Stimulated activated naive B cell treated with anti-CD40 and anti-IgM and Interleukin-4, amounts not matched to agents 10 μg/mL and 1 μg/mL and 100 μg/mL, for 72 hours (primary cell): ENCODE measurements at regions not wholly inside any gene's neighbourhood (a gene's known extent, or its start where the extent isn't known, plus 50 kb on each side); places are given as distances from the start of the nearest gene placed in this dataset.
"Not testable (repeated sequence)": the region's sequence is repeated elsewhere in the genome, so short reads cannot be mapped to it uniquely, and the experiment has no call there.

Source experiments
- ATAC-seq, 2 donors: fragments of 150-1000 bp; cut with Tn5 transposase; replicated peaks; 2 replicates each; pipeline ENCODE4 v1.10.0; 2021; ENCODE audit warnings: moderate library complexity in 1 of 2
- DNase-seq: peaks from one replicate; pipeline ENCODE4 v3.0.0; 2021
- H3K27ac Mint-ChIP-seq: one replicate; pipeline ENCODE4 v1.8.0; 2022; ENCODE audit warnings: mild to moderate bottlenecking, mixed read lengths
- H3K27me3 Mint-ChIP-seq, 2 donors: one replicate each; pipeline ENCODE4 v1.8.0; 2022; ENCODE audit warnings: mixed read lengths in 2 of 2
- H3K36me3 Mint-ChIP-seq, 2 donors: one replicate each; pipeline ENCODE4 v1.8.0; 2022; ENCODE audit warnings: mixed read lengths in 2 of 2, mild to moderate bottlenecking in 1 of 2
- H3K4me1 Mint-ChIP-seq, 2 donors: one replicate each; pipeline ENCODE4 v1.8.0; 2022; ENCODE audit warnings: mixed read lengths in 2 of 2, mild to moderate bottlenecking in 1 of 2
- H3K4me3 Mint-ChIP-seq, 2 donors: one replicate each; pipeline ENCODE4 v1.8.0; 2022; ENCODE audit warnings: mild to moderate bottlenecking in 2 of 2, mixed read lengths in 2 of 2, moderate library complexity in 1 of 2
- H3K9me3 Mint-ChIP-seq, 2 donors: one replicate each; pipeline ENCODE4 v1.8.0; 2022; ENCODE audit warnings: mixed read lengths in 2 of 2, mild to moderate bottlenecking in 1 of 2

DNA sequence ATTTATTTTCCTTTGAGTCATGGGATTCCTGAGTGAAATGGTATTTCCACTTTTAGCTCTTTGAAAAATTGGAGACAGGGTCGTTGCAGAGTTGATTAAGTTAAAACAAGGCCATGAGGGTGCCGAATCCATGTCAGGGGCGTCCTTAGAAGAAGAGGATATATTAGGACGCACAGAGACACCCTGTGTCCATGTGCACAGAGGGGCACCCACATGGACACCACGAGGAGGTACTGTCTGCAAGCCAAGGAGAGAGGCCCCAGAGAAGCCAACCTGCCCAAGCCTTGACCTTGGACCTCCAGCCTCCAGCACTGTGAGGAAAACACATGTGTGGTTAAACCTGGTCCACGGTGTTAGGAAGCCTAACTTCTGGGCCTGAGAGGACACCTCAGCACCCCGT is 113.9 kb upstream of the THBS2 start:
- peaks cover 4 to 8% of the 10 kb centered on the region in 2 donors for H3K9me3 Mint-ChIP-seq
- no peaks in the 10 kb centered on the region for H3K36me3 Mint-ChIP-seq
- H3K4me1 Mint-ChIP-seq: no peaks in the 10 kb centered on the region
- DNase-seq: no peak
- no peak for ATAC-seq
- H3K27ac Mint-ChIP-seq: no peak overlapping the region
- no peaks in the 10 kb centered on the region for H3K27me3 Mint-ChIP-seq
- no peak overlapping the region for H3K4me3 Mint-ChIP-seq

DNA sequence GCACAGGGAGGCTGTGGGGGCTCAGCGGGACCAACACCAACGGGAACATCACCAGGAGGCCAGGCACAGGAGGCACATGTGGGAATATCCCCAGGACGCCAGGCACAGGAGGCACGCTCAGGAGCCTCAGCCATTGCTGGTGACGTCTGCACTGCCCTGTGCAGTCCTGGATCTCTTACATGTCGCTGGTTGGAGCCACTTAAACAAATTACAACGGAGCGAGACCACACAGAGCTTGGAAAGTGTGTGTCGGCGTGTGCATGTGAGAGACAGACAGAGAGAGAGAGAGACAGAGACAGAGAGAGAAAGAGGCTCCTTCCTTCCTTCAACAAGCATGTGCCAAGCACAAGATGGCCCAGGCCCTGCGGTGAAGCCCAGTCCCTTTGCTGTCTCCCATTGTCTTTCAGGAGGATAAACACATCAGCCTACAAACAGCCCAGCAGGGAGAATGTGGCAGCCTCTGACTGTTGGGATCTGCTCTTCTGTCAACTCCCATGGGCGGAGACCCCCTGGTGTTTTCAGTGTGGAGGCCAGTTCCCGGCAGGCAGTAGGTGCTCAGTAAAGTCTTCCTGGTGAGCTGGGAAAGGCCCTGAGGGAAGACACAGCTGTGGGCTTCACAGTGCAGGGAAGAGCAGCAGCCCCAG is 112.7 kb upstream of the THBS2 start:
- Mint-ChIP-seq H3K27me3 (no peaks in the 10 kb centered on the region), H3K9me3 (peaks cover 4 to 8% of the 10 kb centered on the region in 2 donors), H3K4me1 (no peaks in the 10 kb centered on the region), H3K36me3 (no peaks in the 10 kb centered on the region), H3K4me3 (no peak overlapping the region), H3K27ac (no peak overlapping the region)
- DNase-seq (no peak), ATAC-seq (no peak)

GRCh38 chr6:169365567-169366257 is 112.1 kb upstream of the THBS2 start:
- Mint-ChIP-seq H3K36me3 (no peaks in the 10 kb centered on the region), H3K4me1 (no peaks in the 10 kb centered on the region), H3K4me3 (no peak overlapping the region), H3K9me3 (peaks cover 4 to 8% of the 10 kb centered on the region in 2 donors), H3K27ac (no peak overlapping the region), H3K27me3 (no peaks in the 10 kb centered on the region)
- ATAC-seq (no peak), DNase-seq (no peak)

GRCh38 chr6:169363590-169363989 is 109.9 kb upstream of the THBS2 start:
- no peak for DNase-seq
- H3K27ac Mint-ChIP-seq: no peak overlapping the region
- H3K4me1 Mint-ChIP-seq: no peaks in the 10 kb centered on the region
- peaks cover 0 to 4% of the 10 kb centered on the region in 2 donors for H3K27me3 Mint-ChIP-seq
- H3K9me3 Mint-ChIP-seq: peaks cover 4 to 8% of the 10 kb centered on the region in 2 donors
- H3K4me3 Mint-ChIP-seq: no peak overlapping the region
- no peak for ATAC-seq
- no peaks in the 10 kb centered on the region for H3K36me3 Mint-ChIP-seq

- no peak overlapping the region for H3K27ac Mint-ChIP-seq
- no peak for ATAC-seq
- H3K27me3 Mint-ChIP-seq: peaks cover 0 to 6% of the 10 kb centered on the region in 2 donors
- peaks cover 4 to 8% of the 10 kb centered on the region in 2 donors for H3K9me3 Mint-ChIP-seq
- H3K4me3 Mint-ChIP-seq: no peak overlapping the region
- H3K4me1 Mint-ChIP-seq: no peaks in the 10 kb centered on the region
- DNase-seq: no peak
- no peaks in the 10 kb centered on the region for H3K36me3 Mint-ChIP-seq
These were observed 109.0 kb upstream of the THBS2 start for GRCh38 chr6:169362501-169363121.

DNA sequence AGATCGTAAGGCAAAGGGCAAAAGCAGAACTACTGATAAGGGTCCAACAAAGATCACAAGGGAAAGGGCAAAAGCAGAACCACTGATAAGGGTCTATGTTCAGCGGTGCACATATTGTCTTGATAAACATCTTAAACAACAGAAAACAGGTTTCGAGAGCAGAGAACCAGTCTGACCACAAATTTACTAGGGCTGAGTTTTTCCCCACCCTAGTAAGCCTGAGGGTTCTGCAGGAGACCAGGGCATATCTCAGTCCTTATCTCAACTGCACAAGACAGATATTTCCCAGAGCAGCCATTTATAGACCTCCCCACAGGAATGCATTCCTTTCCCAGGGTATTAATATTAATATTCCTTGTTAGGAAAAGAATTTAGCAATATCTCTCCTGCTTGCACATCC is 101.4 kb upstream of the THBS2 start:
- ATAC-seq, H3K36me3 Mint-ChIP-seq, H3K4me1 Mint-ChIP-seq, H3K4me3 Mint-ChIP-seq, H3K27ac Mint-ChIP-seq, DNase-seq: not testable (repeated sequence)
- H3K9me3 Mint-ChIP-seq: peaks cover 12 to 14% of the 10 kb centered on the region in 2 donors
- peaks cover 10 to 27% of the 10 kb centered on the region in 2 donors for H3K27me3 Mint-ChIP-seq

DNA sequence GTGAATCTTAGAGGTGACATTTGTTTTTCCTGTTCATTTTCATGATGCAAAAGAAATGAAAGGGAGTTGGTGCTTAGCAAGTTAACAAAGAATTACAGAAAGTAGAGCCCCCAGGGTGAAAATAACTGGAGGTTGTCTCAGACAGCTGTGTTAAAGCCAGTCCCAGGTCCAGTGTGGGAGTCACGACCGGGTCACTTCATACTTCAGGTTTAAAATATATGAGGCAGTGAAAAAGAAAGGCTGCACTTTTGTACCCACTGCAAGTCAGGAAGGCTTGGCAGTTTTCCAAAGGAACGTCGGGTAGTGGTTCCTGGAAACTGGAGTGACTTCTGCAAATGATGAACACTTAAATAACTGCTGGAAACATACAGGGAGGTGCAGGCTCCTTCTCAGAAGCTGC is 91.5 kb upstream of the THBS2 start:
- H3K4me3 Mint-ChIP-seq: no peak overlapping the region

DNA sequence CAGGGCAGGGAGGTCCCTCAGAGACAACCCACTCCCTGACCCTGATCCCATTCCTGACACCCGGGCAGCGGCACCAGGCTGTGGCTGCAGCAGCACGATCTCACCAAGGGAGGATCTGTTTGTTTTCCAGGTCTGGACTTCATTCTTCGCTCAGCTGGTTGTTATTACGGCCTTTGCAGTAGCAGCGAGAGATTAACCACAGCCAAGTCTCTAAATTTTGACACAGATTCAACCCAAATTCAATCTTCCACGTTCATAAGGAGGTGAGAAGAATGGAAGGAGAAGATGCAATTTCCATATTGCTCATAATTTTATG is 91.1 kb upstream of the THBS2 start:
- H3K4me1 Mint-ChIP-seq: no peaks in the 10 kb centered on the region
- no peaks in the 10 kb centered on the region for H3K36me3 Mint-ChIP-seq
- no peak for ATAC-seq
- H3K27me3 Mint-ChIP-seq: peaks cover 5 to 6% of the 10 kb centered on the region in 2 donors
- peaks cover 5 to 6% of the 10 kb centered on the region in 2 donors for H3K9me3 Mint-ChIP-seq
- no peak overlapping the region for H3K27ac Mint-ChIP-seq
- no peak overlapping the region for H3K4me3 Mint-ChIP-seq
- no peak for DNase-seq

More for the DNA sequence above, 91.5 kb upstream of the THBS2 start:
- no peaks in the 10 kb centered on the region for H3K36me3 Mint-ChIP-seq
- no peak for DNase-seq
- H3K4me1 Mint-ChIP-seq: no peaks in the 10 kb centered on the region
- H3K27ac Mint-ChIP-seq: no peak overlapping the region
- peaks cover 5 to 6% of the 10 kb centered on the region in 2 donors for H3K27me3 Mint-ChIP-seq
- peaks cover 5 to 8% of the 10 kb centered on the region in 2 donors for H3K9me3 Mint-ChIP-seq
- no peak for ATAC-seq

GRCh38 chr6:169343886-169344749 is 90.5 kb upstream of the THBS2 start:
- no peaks in the 10 kb centered on the region for H3K36me3 Mint-ChIP-seq
- DNase-seq (no peak), ATAC-seq (no peak)
- H3K9me3 Mint-ChIP-seq: peaks cover 0 to under 1% of the 10 kb centered on the region in 2 donors
- peaks cover 0 to 6% of the 10 kb centered on the region in 2 donors for H3K27me3 Mint-ChIP-seq
- no peaks in the 10 kb centered on the region for H3K4me1 Mint-ChIP-seq
- no peak overlapping the region for H3K27ac Mint-ChIP-seq
- H3K4me3 Mint-ChIP-seq: no peak overlapping the region

- Mint-ChIP-seq H3K4me1 (no peaks in the 10 kb centered on the region), H3K27me3 (peaks cover 0 to 6% of the 10 kb centered on the region in 2 donors), H3K9me3 (no peaks in the 10 kb centered on the region), H3K36me3 (no peaks in the 10 kb centered on the region), H3K27ac (no peak overlapping the region), H3K4me3 (no peak overlapping the region)
- DNase-seq: no peak
- no peak for ATAC-seq
These were observed 89.1 kb upstream of the THBS2 start for GRCh38 chr6:169342710-169343109.

DNA sequence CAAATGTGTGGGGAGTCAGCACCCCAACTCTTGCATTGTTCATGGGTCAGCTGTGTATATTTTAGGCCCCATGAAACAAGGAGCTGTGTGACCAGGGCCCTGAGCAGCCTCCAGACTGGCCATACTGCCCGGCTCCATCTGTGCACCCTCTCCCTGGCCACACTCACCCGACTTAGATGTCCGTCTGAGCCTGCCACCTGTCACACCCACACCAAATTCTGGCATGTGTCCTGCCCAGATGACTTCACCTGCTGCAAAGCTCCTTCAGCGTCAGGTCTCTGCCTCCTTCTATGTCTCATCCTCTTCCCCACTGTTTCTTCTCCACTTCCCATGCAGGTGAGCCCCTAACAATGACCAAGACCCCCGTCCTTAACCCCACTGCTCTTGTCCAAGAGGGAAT is 88.1 kb upstream of the THBS2 start:
- Mint-ChIP-seq H3K4me1 (no peaks in the 10 kb centered on the region), H3K27ac (no peak overlapping the region), H3K9me3 (no peaks in the 10 kb centered on the region), H3K27me3 (peaks cover 0 to 6% of the 10 kb centered on the region in 2 donors), H3K4me3 (no peak overlapping the region), H3K36me3 (no peaks in the 10 kb centered on the region)
- no peak for DNase-seq
- no peak for ATAC-seq

DNA sequence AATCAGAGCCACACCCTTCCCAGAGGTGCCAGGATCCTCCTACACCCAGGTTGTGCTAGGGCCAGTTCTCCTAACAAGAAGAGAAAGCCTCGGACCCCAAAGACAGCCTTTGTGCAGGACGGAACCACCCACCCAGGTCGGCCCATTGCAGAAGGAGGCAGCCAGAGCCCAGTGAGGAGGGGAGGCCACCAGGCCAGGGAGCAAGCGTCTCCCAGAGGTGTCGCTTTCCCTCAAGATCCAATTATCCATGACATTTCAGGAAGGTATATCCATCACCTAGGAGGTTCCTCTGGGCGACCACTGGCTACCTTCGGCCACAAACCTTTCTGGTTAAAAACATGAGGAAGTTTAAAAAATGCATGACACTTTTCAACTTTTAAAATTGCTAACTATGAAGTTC is 87.4 kb upstream of the THBS2 start:
- H3K4me1 Mint-ChIP-seq: no peaks in the 10 kb centered on the region
- ATAC-seq (no peak), DNase-seq (no peak)
- no peaks in the 10 kb centered on the region for H3K36me3 Mint-ChIP-seq
- no peak overlapping the region for H3K27ac Mint-ChIP-seq
- H3K9me3 Mint-ChIP-seq: no peaks in the 10 kb centered on the region
- no peak overlapping the region for H3K4me3 Mint-ChIP-seq
- peaks cover 0 to 6% of the 10 kb centered on the region in 2 donors for H3K27me3 Mint-ChIP-seq

- Mint-ChIP-seq H3K27me3 (peaks cover 0 to 6% of the 10 kb centered on the region in 2 donors), H3K4me1 (no peaks in the 10 kb centered on the region), H3K9me3 (no peaks in the 10 kb centered on the region), H3K36me3 (no peaks in the 10 kb centered on the region), H3K27ac (no peak overlapping the region), H3K4me3 (no peak overlapping the region)
- DNase-seq (no peak), ATAC-seq (no peak)
These were observed 86.7 kb upstream of the THBS2 start for GRCh38 chr6:169340395-169340794.

DNA sequence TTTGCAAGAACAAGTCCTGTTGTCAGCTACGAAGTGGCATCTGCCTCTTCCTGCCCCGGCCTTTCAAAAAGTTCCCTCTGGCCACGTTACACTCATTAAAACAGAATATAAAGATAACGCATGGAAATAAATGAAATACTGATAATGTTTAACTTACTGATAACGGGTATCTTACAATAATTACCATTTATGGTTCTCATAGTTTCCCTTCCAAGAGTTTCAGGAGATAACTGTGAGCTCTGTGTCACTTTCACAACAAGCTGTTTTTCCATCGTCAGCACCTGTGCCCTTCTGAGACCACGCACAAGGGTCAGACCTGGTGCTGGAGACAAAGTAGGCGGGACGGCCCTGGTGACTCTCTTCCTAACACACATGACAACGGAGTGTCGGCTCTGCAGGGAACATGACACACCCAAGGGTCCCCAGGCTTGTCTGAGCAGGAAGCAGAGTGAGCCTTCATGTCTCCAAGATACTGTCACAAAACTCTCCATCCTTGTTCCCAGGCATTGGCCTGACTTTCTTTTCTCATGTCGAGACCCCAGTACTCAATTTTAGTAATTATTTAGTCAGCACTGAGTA is 86.2 kb upstream of the THBS2 start:
- Mint-ChIP-seq H3K4me3 (no peak overlapping the region), H3K27me3 (peaks cover 0 to 6% of the 10 kb centered on the region in 2 donors), H3K36me3 (no peaks in the 10 kb centered on the region), H3K4me1 (no peaks in the 10 kb centered on the region), H3K9me3 (no peaks in the 10 kb centered on the region), H3K27ac (no peak overlapping the region)
- ATAC-seq (no peak), DNase-seq (no peak)
